ENCODE measurements at regions not wholly inside any gene's neighbourhood (a gene's known extent, or its start where the extent isn't known, plus 50 kb on each side); places are given as distances from the start of the nearest gene placed in this dataset.

GRCh38 chr9:30944225-30944569, 1440.2 kb upstream of the ACO1 start:
- Histone ChIP-seq H3K27me3 (replicated peaks; ENCODE audit: control insufficient read depth, insufficient read depth, low read length) (no peaks in the 10 kb centered on the region), H3K36me3 (ENCODE audit: control insufficient read depth, insufficient read depth, low read length, severe bottlenecking) (no peaks in the 10 kb centered on the region), H3K4me3 (ENCODE audit: low read length) (no peak overlapping the region), H3K9ac (ENCODE audit: low read length) (no peak overlapping the region), H3K4me1 (ENCODE audit: control insufficient read depth, insufficient read depth, low read length) (no peaks in the 10 kb centered on the region), H3K9me3 (ENCODE audit: control insufficient read depth, low read length) (peaks cover 3% of the 10 kb centered on the region)
- DNase-seq (ENCODE audit: low read depth): no peak

GRCh38 chr9:30944741-30945280, 1439.6 kb upstream of the ACO1 start:
- peaks cover 3% of the 10 kb centered on the region for H3K9me3 ChIP-seq (ENCODE audit: control insufficient read depth, low read length)
- no peak overlapping the region for H3K4me3 ChIP-seq (ENCODE audit: low read length)
- no peak for DNase-seq (ENCODE audit: low read depth)
- no peaks in the 10 kb centered on the region for H3K27me3 ChIP-seq (replicated peaks; ENCODE audit: control insufficient read depth, insufficient read depth, low read length)
- no peak overlapping the region for H3K9ac ChIP-seq (ENCODE audit: low read length)
- H3K4me1 ChIP-seq (ENCODE audit: control insufficient read depth, insufficient read depth, low read length): no peaks in the 10 kb centered on the region
- H3K36me3 ChIP-seq (ENCODE audit: control insufficient read depth, insufficient read depth, low read length, severe bottlenecking): no peaks in the 10 kb centered on the region

GRCh38 chr9:30964332-30964731, 1420.1 kb upstream of the ACO1 start:
- Histone ChIP-seq H3K27me3 (replicated peaks; ENCODE audit: control insufficient read depth, insufficient read depth, low read length) (no peaks in the 10 kb centered on the region), H3K9ac (ENCODE audit: low read length) (no peak overlapping the region), H3K36me3 (ENCODE audit: control insufficient read depth, insufficient read depth, low read length, severe bottlenecking) (no peaks in the 10 kb centered on the region), H3K4me1 (ENCODE audit: control insufficient read depth, insufficient read depth, low read length) (no peaks in the 10 kb centered on the region), H3K9me3 (ENCODE audit: control insufficient read depth, low read length) (peaks cover 2% of the 10 kb centered on the region), H3K4me3 (ENCODE audit: low read length) (no peak overlapping the region)
- no peak for DNase-seq (ENCODE audit: low read depth)

- H3K9ac ChIP-seq (ENCODE audit: low read length): no peak overlapping the region
- H3K27me3 ChIP-seq (replicated peaks; ENCODE audit: control insufficient read depth, insufficient read depth, low read length): no peaks in the 10 kb centered on the region
- H3K36me3 ChIP-seq (ENCODE audit: control insufficient read depth, insufficient read depth, low read length, severe bottlenecking): no peaks in the 10 kb centered on the region
- no peak for DNase-seq (ENCODE audit: low read depth)
- no peak overlapping the region for H3K4me3 ChIP-seq (ENCODE audit: low read length)
- H3K9me3 ChIP-seq (ENCODE audit: control insufficient read depth, low read length): peaks cover 2% of the 10 kb centered on the region
- no peaks in the 10 kb centered on the region for H3K4me1 ChIP-seq (ENCODE audit: control insufficient read depth, insufficient read depth, low read length)
Measured at GRCh38 chr9:30967476-30967875, 1417.0 kb upstream of the ACO1 start.

- DNase-seq (ENCODE audit: low read depth): no peak
- Histone ChIP-seq H3K27me3 (replicated peaks; ENCODE audit: control insufficient read depth, insufficient read depth, low read length) (no peaks in the 10 kb centered on the region), H3K9me3 (ENCODE audit: control insufficient read depth, low read length) (no peaks in the 10 kb centered on the region), H3K9ac (ENCODE audit: low read length) (no peak overlapping the region), H3K36me3 (ENCODE audit: control insufficient read depth, insufficient read depth, low read length, severe bottlenecking) (no peaks in the 10 kb centered on the region), H3K4me1 (ENCODE audit: control insufficient read depth, insufficient read depth, low read length) (no peaks in the 10 kb centered on the region), H3K4me3 (ENCODE audit: low read length) (no peak overlapping the region)
Measured at GRCh38 chr9:30970186-30970585, 1414.3 kb upstream of the ACO1 start.

- Histone ChIP-seq H3K9me3 (ENCODE audit: control insufficient read depth, low read length) (no peaks in the 10 kb centered on the region), H3K36me3 (ENCODE audit: control insufficient read depth, insufficient read depth, low read length, severe bottlenecking) (no peaks in the 10 kb centered on the region), H3K4me3 (ENCODE audit: low read length) (no peak overlapping the region), H3K4me1 (ENCODE audit: control insufficient read depth, insufficient read depth, low read length) (no peaks in the 10 kb centered on the region), H3K27me3 (replicated peaks; ENCODE audit: control insufficient read depth, insufficient read depth, low read length) (no peaks in the 10 kb centered on the region), H3K9ac (ENCODE audit: low read length) (no peak overlapping the region)
- no peak for DNase-seq (ENCODE audit: low read depth)
Measured at GRCh38 chr9:30970812-30971211, 1413.6 kb upstream of the ACO1 start.

GRCh38 chr9:30972654-30973053, 1411.8 kb upstream of the ACO1 start:
- Histone ChIP-seq H3K9ac (ENCODE audit: low read length) (no peak overlapping the region), H3K9me3 (ENCODE audit: control insufficient read depth, low read length) (no peaks in the 10 kb centered on the region), H3K27me3 (replicated peaks; ENCODE audit: control insufficient read depth, insufficient read depth, low read length) (no peaks in the 10 kb centered on the region), H3K4me3 (ENCODE audit: low read length) (no peak overlapping the region), H3K36me3 (ENCODE audit: control insufficient read depth, insufficient read depth, low read length, severe bottlenecking) (no peaks in the 10 kb centered on the region), H3K4me1 (ENCODE audit: control insufficient read depth, insufficient read depth, low read length) (no peaks in the 10 kb centered on the region)
- no peak for DNase-seq (ENCODE audit: low read depth)

- no peak overlapping the region for H3K9ac ChIP-seq (ENCODE audit: low read length)
- H3K36me3 ChIP-seq (ENCODE audit: control insufficient read depth, insufficient read depth, low read length, severe bottlenecking): no peaks in the 10 kb centered on the region
- no peak overlapping the region for H3K4me3 ChIP-seq (ENCODE audit: low read length)
- no peaks in the 10 kb centered on the region for H3K9me3 ChIP-seq (ENCODE audit: control insufficient read depth, low read length)
- H3K4me1 ChIP-seq (ENCODE audit: control insufficient read depth, insufficient read depth, low read length): no peaks in the 10 kb centered on the region
- H3K27me3 ChIP-seq (replicated peaks; ENCODE audit: control insufficient read depth, insufficient read depth, low read length): no peaks in the 10 kb centered on the region
- no peak for DNase-seq (ENCODE audit: low read depth)
Measured at GRCh38 chr9:30977965-30978364, 1406.5 kb upstream of the ACO1 start.

- Histone ChIP-seq H3K9ac (ENCODE audit: low read length) (no peak overlapping the region), H3K4me1 (ENCODE audit: control insufficient read depth, insufficient read depth, low read length) (no peaks in the 10 kb centered on the region), H3K36me3 (ENCODE audit: control insufficient read depth, insufficient read depth, low read length, severe bottlenecking) (no peaks in the 10 kb centered on the region), H3K4me3 (ENCODE audit: low read length) (no peak overlapping the region), H3K9me3 (ENCODE audit: control insufficient read depth, low read length) (peaks cover 5% of the 10 kb centered on the region), H3K27me3 (replicated peaks; ENCODE audit: control insufficient read depth, insufficient read depth, low read length) (no peaks in the 10 kb centered on the region)
- DNase-seq (ENCODE audit: low read depth): no peak
Measured at GRCh38 chr9:30982301-30982700, 1402.1 kb upstream of the ACO1 start.

GRCh38 chr9:30995956-30996738, 1388.3 kb upstream of the ACO1 start:
- H3K9me3 ChIP-seq (ENCODE audit: control insufficient read depth, low read length): no peaks in the 10 kb centered on the region
- H3K9ac ChIP-seq (ENCODE audit: low read length): no peak overlapping the region
- DNase-seq (ENCODE audit: low read depth): no peak
- no peak overlapping the region for H3K4me3 ChIP-seq (ENCODE audit: low read length)
- H3K36me3 ChIP-seq (ENCODE audit: control insufficient read depth, insufficient read depth, low read length, severe bottlenecking): no peaks in the 10 kb centered on the region
- H3K4me1 ChIP-seq (ENCODE audit: control insufficient read depth, insufficient read depth, low read length): no peaks in the 10 kb centered on the region
- no peaks in the 10 kb centered on the region for H3K27me3 ChIP-seq (replicated peaks; ENCODE audit: control insufficient read depth, insufficient read depth, low read length)

GRCh38 chr9:30996761-30997160, 1387.7 kb upstream of the ACO1 start:
- H3K9me3 ChIP-seq (ENCODE audit: control insufficient read depth, low read length): no peaks in the 10 kb centered on the region
- no peaks in the 10 kb centered on the region for H3K27me3 ChIP-seq (replicated peaks; ENCODE audit: control insufficient read depth, insufficient read depth, low read length)
- no peak overlapping the region for H3K9ac ChIP-seq (ENCODE audit: low read length)
- H3K4me3 ChIP-seq (ENCODE audit: low read length): no peak overlapping the region
- DNase-seq (ENCODE audit: low read depth): no peak
- H3K36me3 ChIP-seq (ENCODE audit: control insufficient read depth, insufficient read depth, low read length, severe bottlenecking): no peaks in the 10 kb centered on the region
- no peaks in the 10 kb centered on the region for H3K4me1 ChIP-seq (ENCODE audit: control insufficient read depth, insufficient read depth, low read length)

GRCh38 chr9:30997291-30997690, 1387.2 kb upstream of the ACO1 start:
- no peaks in the 10 kb centered on the region for H3K4me1 ChIP-seq (ENCODE audit: control insufficient read depth, insufficient read depth, low read length)
- H3K27me3 ChIP-seq (replicated peaks; ENCODE audit: control insufficient read depth, insufficient read depth, low read length): no peaks in the 10 kb centered on the region
- DNase-seq (ENCODE audit: low read depth): no peak
- no peak overlapping the region for H3K9ac ChIP-seq (ENCODE audit: low read length)
- no peaks in the 10 kb centered on the region for H3K9me3 ChIP-seq (ENCODE audit: control insufficient read depth, low read length)
- no peak overlapping the region for H3K4me3 ChIP-seq (ENCODE audit: low read length)
- H3K36me3 ChIP-seq (ENCODE audit: control insufficient read depth, insufficient read depth, low read length, severe bottlenecking): no peaks in the 10 kb centered on the region

All from adipocyte (in vitro differentiated cells).